WI38 (cell line): ENCODE measurements at regions not wholly inside any gene's neighbourhood (a gene's known extent, or its start where the extent isn't known, plus 50 kb on each side); places are given as distances from the start of the nearest gene placed in this dataset.

ENCODE experiments used
- H3K4me3 ChIP-seq: 2 replicates; pipeline ENCODE4 v1.5.1; 2011; ENCODE audit warnings: low read depth, mild to moderate bottlenecking, control low read depth, low read length
- CTCF ChIP-seq: IDR thresholded peaks from 2 replicates; pipeline ENCODE4 v1.5.1; 2012; ENCODE audit warnings: low read depth, mild to moderate bottlenecking, control low read depth, low read length

- TF ChIP-seq CTCF = no peak
Measured at GRCh38 chr12:124451016-124451415, 116.4 kb downstream of the NCOR2 start.

GRCh38 chr12:124450376-124450750 is 117.0 kb downstream of the NCOR2 start:
- no peak overlapping the region for H3K4me3 ChIP-seq
- no peak for TF ChIP-seq CTCF

More at GRCh38 chr12:124451016-124451415, 116.4 kb downstream of the NCOR2 start:
- no peak overlapping the region for H3K4me3 ChIP-seq

- no peak overlapping the region for H3K4me3 ChIP-seq
- TF ChIP-seq CTCF = no peak
Measured at GRCh38 chr12:124449623-124450375, 117.6 kb downstream of the NCOR2 start.

GRCh38 chr12:124448955-124449622 is 118.3 kb downstream of the NCOR2 start:
- TF ChIP-seq CTCF = no peak
- no peak overlapping the region for H3K4me3 ChIP-seq

- H3K4me3 ChIP-seq = no peak overlapping the region
- no peak for TF ChIP-seq CTCF
Measured at GRCh38 chr12:124448241-124448954, 119.0 kb downstream of the NCOR2 start.

GRCh38 chr12:124446364-124446763 is 121.0 kb downstream of the NCOR2 start:
- no peak overlapping the region for H3K4me3 ChIP-seq
- no peak for TF ChIP-seq CTCF

- TF ChIP-seq CTCF = no peak
- no peak overlapping the region for H3K4me3 ChIP-seq
Measured at GRCh38 chr12:124445826-124446225, 121.6 kb downstream of the NCOR2 start.
